Activated T-cell treated with anti-CD3 and anti-CD28 coated beads, Interleukin-2, amount 50 U/mL, for 24 hours (primary cell): ENCODE measurements at regions not wholly inside any gene's neighbourhood (a gene's known extent, or its start where the extent isn't known, plus 50 kb on each side); places are given as distances from the start of the nearest gene placed in this dataset.

Source experiments
- DNase-seq: peaks from one replicate; pipeline ENCODE4 v3.0.0-alpha.2; 2020
- H3K27ac Mint-ChIP-seq: 2 replicates; pipeline ENCODE4 v1.8.0; 2020; ENCODE audit warnings: mild to moderate bottlenecking, mixed read lengths
- H3K27me3 Mint-ChIP-seq: 2 replicates; pipeline ENCODE4 v1.8.0; 2020; ENCODE audit warnings: mixed read lengths
- H3K36me3 Mint-ChIP-seq: 2 replicates; pipeline ENCODE4 v1.8.0; 2020; ENCODE audit warnings: low read depth, mixed read lengths
- H3K4me1 Mint-ChIP-seq: 2 replicates; pipeline ENCODE4 v1.8.0; 2020; ENCODE audit warnings: low read depth, mixed read lengths
- H3K4me3 Mint-ChIP-seq: 2 replicates; pipeline ENCODE4 v1.8.0; 2020; ENCODE audit warnings: mild to moderate bottlenecking, moderate library complexity, mixed read lengths
- H3K9me3 Mint-ChIP-seq: 2 replicates; pipeline ENCODE4 v1.8.0; 2020; ENCODE audit warnings: mixed read lengths

GRCh38 chr5:75002271-75002670 lies 50.1 kb downstream of the GCNT4 start:
- no peaks in the 10 kb centered on the region for H3K36me3 Mint-ChIP-seq
- DNase-seq: no peak
- no peak overlapping the region for H3K27ac Mint-ChIP-seq
- no peaks in the 10 kb centered on the region for H3K27me3 Mint-ChIP-seq
- H3K4me1 Mint-ChIP-seq: no peaks in the 10 kb centered on the region
- H3K9me3 Mint-ChIP-seq: peaks cover 6% of the 10 kb centered on the region
- H3K4me3 Mint-ChIP-seq: no peak overlapping the region

DNA sequence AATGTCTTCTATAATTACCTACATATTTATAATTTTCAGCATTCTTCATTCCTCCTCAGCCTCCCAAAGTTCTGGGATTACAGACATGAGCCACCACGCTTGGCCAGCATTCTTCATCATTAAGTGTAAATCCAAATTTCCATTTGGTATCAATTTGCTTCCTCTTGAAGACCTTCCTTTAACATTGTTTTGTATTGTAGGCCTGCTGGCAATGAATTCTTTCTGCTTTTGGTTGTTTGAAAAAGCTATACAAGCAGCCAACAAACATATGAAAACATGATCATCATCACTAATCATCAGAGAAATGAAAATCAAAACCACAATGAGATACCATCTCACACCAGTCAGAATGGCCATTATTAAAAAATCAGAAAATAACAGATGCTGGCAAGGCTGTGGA lies 56.4 kb downstream of the GCNT4 start:
- Mint-ChIP-seq H3K27me3 (no peaks in the 10 kb centered on the region), H3K4me1 (no peaks in the 10 kb centered on the region), H3K36me3 (no peaks in the 10 kb centered on the region), H3K27ac (no peak overlapping the region), H3K9me3 (peaks cover 2% of the 10 kb centered on the region), H3K4me3 (no peak overlapping the region)
- DNase-seq: no peak

DNA sequence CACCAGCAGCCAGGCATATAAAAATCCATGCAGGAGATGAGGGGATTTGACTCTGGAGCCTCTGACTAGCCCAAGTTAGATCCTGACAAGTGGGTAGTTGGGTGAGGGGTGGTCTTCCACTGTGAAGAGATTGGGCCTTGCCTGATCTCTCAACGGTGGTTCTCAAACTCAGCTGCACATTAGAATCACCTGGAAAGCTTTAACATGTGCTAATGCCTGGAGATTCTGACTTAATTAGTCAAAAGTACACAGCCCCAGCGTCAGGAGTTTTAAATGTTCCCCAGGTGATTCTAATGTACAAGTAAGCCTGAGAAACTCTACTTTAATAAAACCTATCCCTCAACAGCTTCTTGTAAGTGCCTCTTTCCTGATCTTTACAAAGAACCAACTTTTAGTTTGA lies 57.5 kb downstream of the GCNT4 start:
- DNase-seq: no peak
- Mint-ChIP-seq H3K4me3 (no peak overlapping the region), H3K4me1 (no peaks in the 10 kb centered on the region), H3K9me3 (peaks cover 2% of the 10 kb centered on the region), H3K27ac (no peak overlapping the region), H3K36me3 (no peaks in the 10 kb centered on the region), H3K27me3 (no peaks in the 10 kb centered on the region)

DNA sequence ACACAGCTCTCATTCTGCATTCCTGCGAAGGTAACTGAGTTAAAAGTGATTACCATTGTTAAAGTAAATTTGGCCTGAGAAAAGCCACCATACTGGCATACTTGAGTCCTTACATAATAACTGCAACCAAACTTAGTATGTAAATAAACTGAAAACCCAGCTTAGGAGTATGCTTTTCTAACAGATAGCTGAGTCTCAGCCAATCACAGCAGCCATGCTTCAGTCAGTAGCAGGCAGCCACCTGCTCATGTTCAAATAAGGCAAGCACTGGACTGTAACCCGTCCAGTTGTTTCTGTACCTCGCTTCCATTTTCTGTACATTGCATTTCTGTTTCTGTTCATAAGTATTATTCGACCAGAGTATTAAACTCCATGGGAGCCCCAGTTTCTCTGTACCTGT lies 58.6 kb downstream of the GCNT4 start:
- Mint-ChIP-seq H3K36me3 (no peaks in the 10 kb centered on the region), H3K4me1 (no peaks in the 10 kb centered on the region), H3K4me3 (no peak overlapping the region), H3K27ac (no peak overlapping the region), H3K9me3 (peaks cover 2% of the 10 kb centered on the region), H3K27me3 (no peaks in the 10 kb centered on the region)
- no peak for DNase-seq

DNA sequence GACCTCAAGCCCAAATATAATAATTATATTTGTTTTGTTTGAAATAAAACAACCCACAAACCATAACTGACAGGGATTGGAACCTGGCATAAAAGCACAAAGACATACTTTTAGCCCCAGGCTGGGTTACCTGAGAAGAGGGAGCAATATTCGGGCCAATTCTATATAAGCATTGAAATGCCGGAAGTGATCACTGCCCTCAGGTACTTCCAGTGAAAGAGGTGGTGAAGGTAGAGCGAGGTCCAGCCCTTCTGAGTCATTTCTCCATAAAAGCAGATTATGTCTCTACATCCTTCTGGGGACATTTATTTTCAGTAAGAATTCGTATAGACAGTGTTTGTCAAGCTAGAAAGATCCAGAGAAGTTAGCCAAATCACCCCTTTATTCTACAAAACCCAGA lies 59.6 kb downstream of the GCNT4 start:
- Mint-ChIP-seq H3K4me1 (no peaks in the 10 kb centered on the region), H3K36me3 (no peaks in the 10 kb centered on the region), H3K27ac (no peak overlapping the region), H3K4me3 (no peak overlapping the region), H3K27me3 (no peaks in the 10 kb centered on the region), H3K9me3 (peaks cover 8% of the 10 kb centered on the region)
- no peak for DNase-seq

GRCh38 chr5:74991522-74991921 lies 60.8 kb downstream of the GCNT4 start:
- Mint-ChIP-seq H3K27ac (no peak overlapping the region), H3K36me3 (no peaks in the 10 kb centered on the region), H3K4me3 (no peak overlapping the region), H3K27me3 (no peaks in the 10 kb centered on the region), H3K4me1 (no peaks in the 10 kb centered on the region), H3K9me3 (peaks cover 6% of the 10 kb centered on the region)
- DNase-seq: no peak

GRCh38 chr5:74990194-74990593 lies 62.2 kb downstream of the GCNT4 start:
- Mint-ChIP-seq H3K27ac (no peak overlapping the region), H3K36me3 (no peaks in the 10 kb centered on the region), H3K9me3 (peaks cover 6% of the 10 kb centered on the region), H3K27me3 (no peaks in the 10 kb centered on the region), H3K4me3 (no peak overlapping the region), H3K4me1 (no peaks in the 10 kb centered on the region)
- DNase-seq: no peak

DNA sequence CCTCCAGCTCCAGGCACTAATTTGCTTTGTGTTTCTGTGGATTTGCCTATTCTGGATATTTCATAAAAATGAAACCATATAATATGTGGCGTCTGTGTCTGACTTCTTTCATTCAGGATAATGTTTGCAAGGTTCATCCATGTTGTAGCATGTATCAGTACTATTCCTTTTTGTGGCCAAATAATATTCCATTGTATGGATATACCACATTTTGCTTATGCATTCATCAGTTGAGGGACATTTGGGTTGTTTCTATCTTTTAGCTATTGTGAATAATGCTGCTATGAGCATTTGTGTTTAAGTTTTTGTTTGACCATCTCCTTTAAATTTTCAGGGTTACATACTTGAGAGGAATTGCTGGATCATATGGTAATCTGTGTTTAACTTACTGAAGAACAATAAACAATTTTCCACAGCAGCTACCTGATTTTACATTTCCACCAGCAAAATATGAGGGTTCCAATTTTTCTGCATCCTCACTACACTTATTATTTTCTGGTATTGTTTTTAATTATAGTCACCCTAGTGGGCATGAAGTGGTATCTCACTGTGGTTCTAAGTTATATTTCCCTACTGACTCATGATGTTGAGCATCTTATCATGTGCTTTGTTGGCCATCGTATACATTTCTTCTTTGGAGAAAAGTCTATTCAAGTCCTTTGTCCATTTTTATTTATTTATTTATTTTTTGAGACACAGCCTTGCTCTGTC lies 63.9 kb downstream of the GCNT4 start:
- no peak for DNase-seq
- no peaks in the 10 kb centered on the region for H3K4me1 Mint-ChIP-seq
- peaks cover 6% of the 10 kb centered on the region for H3K9me3 Mint-ChIP-seq
- H3K27me3 Mint-ChIP-seq: no peaks in the 10 kb centered on the region
- no peak overlapping the region for H3K27ac Mint-ChIP-seq
- no peaks in the 10 kb centered on the region for H3K36me3 Mint-ChIP-seq
- no peak overlapping the region for H3K4me3 Mint-ChIP-seq

- no peak for DNase-seq
- H3K27me3 Mint-ChIP-seq: no peaks in the 10 kb centered on the region
- no peaks in the 10 kb centered on the region for H3K36me3 Mint-ChIP-seq
- H3K9me3 Mint-ChIP-seq: peaks cover 6% of the 10 kb centered on the region
- H3K27ac Mint-ChIP-seq: no peak overlapping the region
- no peak overlapping the region for H3K4me3 Mint-ChIP-seq
- peaks cover 29% of the 10 kb centered on the region for H3K4me1 Mint-ChIP-seq
Measured at GRCh38 chr5:74978345-74978744, 74.0 kb downstream of the GCNT4 start.

GRCh38 chr5:74977471-74977870 lies 74.9 kb downstream of the GCNT4 start:
- Mint-ChIP-seq H3K36me3 (no peaks in the 10 kb centered on the region), H3K4me1 (peaks cover 30% of the 10 kb centered on the region), H3K27ac (no peak overlapping the region), H3K4me3 (no peak overlapping the region), H3K27me3 (no peaks in the 10 kb centered on the region), H3K9me3 (peaks cover 6% of the 10 kb centered on the region)
- no peak for DNase-seq

DNA sequence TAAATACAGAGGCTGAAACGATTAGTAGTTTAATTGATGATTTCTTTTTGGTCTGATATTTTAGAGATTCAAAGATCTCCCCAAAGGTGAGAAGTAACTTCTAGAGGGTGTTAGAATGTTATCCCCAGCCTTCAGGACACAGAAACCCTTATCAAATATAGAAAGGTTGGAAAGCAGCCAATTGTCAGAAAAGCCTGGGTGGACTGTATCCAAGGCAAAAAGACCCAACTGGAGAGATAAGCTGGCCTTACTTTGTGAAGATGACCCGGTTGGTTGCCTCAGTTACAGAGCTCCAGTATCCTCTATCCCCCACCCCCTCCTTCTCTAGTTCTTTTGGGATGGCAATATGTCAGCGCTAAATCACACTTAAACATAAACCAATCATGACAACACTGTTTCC lies 75.7 kb downstream of the GCNT4 start:
- H3K36me3 Mint-ChIP-seq: no peaks in the 10 kb centered on the region
- no peaks in the 10 kb centered on the region for H3K27me3 Mint-ChIP-seq
- H3K9me3 Mint-ChIP-seq: peaks cover 9% of the 10 kb centered on the region
- peaks cover 30% of the 10 kb centered on the region for H3K4me1 Mint-ChIP-seq
- no peak for DNase-seq
- no peak overlapping the region for H3K4me3 Mint-ChIP-seq
- H3K27ac Mint-ChIP-seq: no peak overlapping the region

- peaks cover 9% of the 10 kb centered on the region for H3K9me3 Mint-ChIP-seq
- no peaks in the 10 kb centered on the region for H3K27me3 Mint-ChIP-seq
- peaks cover 30% of the 10 kb centered on the region for H3K4me1 Mint-ChIP-seq
- no peak for DNase-seq
- H3K27ac Mint-ChIP-seq: no peak overlapping the region
- no peaks in the 10 kb centered on the region for H3K36me3 Mint-ChIP-seq
- H3K4me3 Mint-ChIP-seq: no peak overlapping the region
Measured at GRCh38 chr5:74975582-74975981, 76.8 kb downstream of the GCNT4 start.

DNA sequence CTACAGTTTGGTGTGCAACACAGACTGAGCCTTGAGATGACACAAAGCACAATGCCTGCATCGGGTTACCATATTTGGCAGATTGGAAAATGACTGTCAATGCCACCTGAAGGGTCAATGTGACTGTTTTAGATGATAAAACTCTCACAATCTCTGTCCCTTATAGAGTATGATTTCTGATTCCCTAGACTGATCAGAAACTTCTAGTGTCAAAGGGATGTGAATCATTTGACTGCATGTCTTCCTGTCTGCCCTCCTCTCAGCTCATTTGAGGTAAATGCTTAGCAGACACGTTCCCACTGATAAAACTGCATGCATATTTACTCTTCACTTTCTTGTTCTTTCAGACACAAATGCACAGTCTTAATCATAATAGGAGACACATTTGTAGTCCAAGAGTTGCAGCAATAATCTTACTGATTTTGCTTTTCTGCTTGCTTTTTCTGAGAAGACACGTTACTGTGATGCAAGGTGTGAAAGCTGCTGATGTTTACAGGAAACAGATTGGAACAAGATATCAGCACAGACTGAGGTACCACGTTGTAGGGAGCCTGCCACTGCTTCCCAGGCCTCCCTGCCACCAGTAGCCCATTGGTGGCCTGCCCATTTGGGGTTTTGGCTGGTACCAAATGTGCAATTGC lies 77.8 kb downstream of the GCNT4 start:
- H3K4me1 Mint-ChIP-seq: peaks cover 30% of the 10 kb centered on the region
- no peaks in the 10 kb centered on the region for H3K27me3 Mint-ChIP-seq
- no peaks in the 10 kb centered on the region for H3K36me3 Mint-ChIP-seq
- H3K9me3 Mint-ChIP-seq: peaks cover 9% of the 10 kb centered on the region
- peak overlapping the region; percentile 88 for H3K27ac Mint-ChIP-seq
- no peak overlapping the region for H3K4me3 Mint-ChIP-seq
- peak; percentile 35 for DNase-seq

- no peaks in the 10 kb centered on the region for H3K27me3 Mint-ChIP-seq
- H3K4me1 Mint-ChIP-seq: peaks cover 30% of the 10 kb centered on the region
- peaks cover 9% of the 10 kb centered on the region for H3K9me3 Mint-ChIP-seq
- DNase-seq: no peak
- no peaks in the 10 kb centered on the region for H3K36me3 Mint-ChIP-seq
- H3K4me3 Mint-ChIP-seq: no peak overlapping the region
- H3K27ac Mint-ChIP-seq: no peak overlapping the region
Measured at GRCh38 chr5:74973694-74974093, 78.7 kb downstream of the GCNT4 start.

GRCh38 chr5:74971947-74972460 lies 80.4 kb downstream of the GCNT4 start:
- Mint-ChIP-seq H3K36me3 (no peaks in the 10 kb centered on the region), H3K4me1 (peaks cover 26% of the 10 kb centered on the region), H3K27me3 (no peaks in the 10 kb centered on the region), H3K4me3 (no peak overlapping the region), H3K27ac (no peak overlapping the region), H3K9me3 (peaks cover 9% of the 10 kb centered on the region)
- no peak for DNase-seq
